ENCODE measurements at regions not wholly inside any gene's neighbourhood (a gene's known extent, or its start where the extent isn't known, plus 50 kb on each side); places are given as distances from the start of the nearest gene placed in this dataset.

DNA sequence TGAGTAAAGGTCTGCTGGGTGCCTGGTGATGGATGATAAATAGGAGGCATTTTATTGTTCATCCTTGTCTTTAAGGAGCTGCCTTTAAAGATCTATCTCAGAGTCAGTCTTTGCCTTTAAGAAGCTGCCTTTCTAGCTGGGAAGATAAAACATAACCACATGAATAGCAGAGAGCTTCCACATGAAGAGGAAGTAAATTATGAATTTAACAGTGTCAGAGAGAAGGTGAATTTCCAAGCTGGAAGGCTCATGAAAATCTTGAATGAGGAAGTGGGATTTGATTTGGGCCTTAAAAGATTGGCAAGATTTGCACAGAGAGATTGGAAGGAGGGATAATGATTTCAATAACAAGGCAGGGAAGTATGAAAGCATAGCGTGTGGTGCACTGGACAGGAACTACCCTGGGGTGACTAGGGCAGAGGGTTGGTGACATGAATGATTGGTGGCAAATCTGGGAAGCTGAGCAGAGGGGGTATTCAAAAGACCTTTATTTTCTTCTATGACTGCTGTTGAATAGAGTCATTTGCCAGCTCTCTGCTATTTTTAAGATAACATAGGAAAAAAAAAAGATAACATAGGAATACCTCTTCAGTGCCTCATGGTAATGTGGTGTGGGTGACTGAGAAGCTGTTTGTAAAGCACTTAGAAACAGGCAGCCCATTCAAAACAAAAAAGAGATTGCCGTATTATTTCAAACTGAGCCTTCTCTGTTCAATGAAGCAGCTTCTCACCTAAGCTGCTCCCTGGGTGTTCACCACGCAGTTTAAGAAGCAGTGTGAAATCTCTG, 591.6 kb downstream of the PKHD1 start:
- TF ChIP-seq, protein P1, sequence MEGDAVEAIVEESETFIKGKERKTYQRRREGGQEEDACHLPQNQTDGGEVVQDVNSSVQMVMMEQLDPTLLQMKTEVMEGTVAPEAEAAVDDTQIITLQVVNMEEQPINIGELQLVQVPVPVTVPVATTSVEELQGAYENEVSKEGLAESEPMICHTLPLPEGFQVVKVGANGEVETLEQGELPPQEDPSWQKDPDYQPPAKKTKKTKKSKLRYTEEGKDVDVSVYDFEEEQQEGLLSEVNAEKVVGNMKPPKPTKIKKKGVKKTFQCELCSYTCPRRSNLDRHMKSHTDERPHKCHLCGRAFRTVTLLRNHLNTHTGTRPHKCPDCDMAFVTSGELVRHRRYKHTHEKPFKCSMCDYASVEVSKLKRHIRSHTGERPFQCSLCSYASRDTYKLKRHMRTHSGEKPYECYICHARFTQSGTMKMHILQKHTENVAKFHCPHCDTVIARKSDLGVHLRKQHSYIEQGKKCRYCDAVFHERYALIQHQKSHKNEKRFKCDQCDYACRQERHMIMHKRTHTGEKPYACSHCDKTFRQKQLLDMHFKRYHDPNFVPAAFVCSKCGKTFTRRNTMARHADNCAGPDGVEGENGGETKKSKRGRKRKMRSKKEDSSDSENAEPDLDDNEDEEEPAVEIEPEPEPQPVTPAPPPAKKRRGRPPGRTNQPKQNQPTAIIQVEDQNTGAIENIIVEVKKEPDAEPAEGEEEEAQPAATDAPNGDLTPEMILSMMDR (IDR thresholded peaks at IDR 0.05; ENCODE audit: low read depth, low read length) = no peak
- ChIA-PET POLR2A (no interaction called here), CTCF (no interaction called here)
- Histone ChIP-seq H3K27ac (ENCODE audit: low read depth, low read length) (no peak overlapping the region), H3K27me3 (ENCODE audit: control insufficient read depth, insufficient read depth, low read length) (no peaks in the 10 kb centered on the region), H3K4me3 (ENCODE audit: low read depth, low read length) (no peak overlapping the region), H3K9me3 (ENCODE audit: control insufficient read depth, insufficient read depth, low read length) (peaks cover 18% of the 10 kb centered on the region)
- no peak for DNase-seq (ENCODE audit: low read depth, low spot score)

DNA sequence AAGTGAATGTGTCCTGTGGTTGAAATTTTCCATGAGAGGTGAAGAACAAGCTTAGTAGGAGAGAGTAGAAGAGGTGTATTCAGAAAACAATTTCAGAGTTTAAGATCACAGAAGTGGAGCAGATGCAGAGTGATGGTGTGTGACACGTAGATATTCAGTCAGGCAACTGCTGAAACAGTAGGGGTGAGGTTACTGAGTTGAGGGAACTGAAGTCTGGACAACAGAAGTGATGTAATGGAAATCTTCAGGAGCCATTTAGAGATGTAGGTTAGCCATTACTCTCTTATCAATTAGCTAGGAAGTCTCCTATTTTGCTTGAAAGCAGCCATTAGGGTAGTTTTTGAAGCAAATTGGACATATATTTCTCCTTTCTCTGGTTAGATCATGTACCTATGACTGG, 584.4 kb downstream of the PKHD1 start:
- POLR2A ChIA-PET = no interaction called here
- no peak overlapping the region for H3K4me3 ChIP-seq (ENCODE audit: low read depth, low read length)
- H3K9me3 ChIP-seq (ENCODE audit: control insufficient read depth, insufficient read depth, low read length) = peaks cover 6% of the 10 kb centered on the region
- CTCF ChIA-PET = no interaction called here
- TF ChIP-seq, protein P1 (IDR thresholded peaks at IDR 0.05; ENCODE audit: low read depth, low read length) = no peak
- no peaks in the 10 kb centered on the region for H3K27me3 ChIP-seq (ENCODE audit: control insufficient read depth, insufficient read depth, low read length)
- DNase-seq (ENCODE audit: low read depth, low spot score) = no peak
- H3K27ac ChIP-seq (ENCODE audit: low read depth, low read length) = no peak overlapping the region

DNA sequence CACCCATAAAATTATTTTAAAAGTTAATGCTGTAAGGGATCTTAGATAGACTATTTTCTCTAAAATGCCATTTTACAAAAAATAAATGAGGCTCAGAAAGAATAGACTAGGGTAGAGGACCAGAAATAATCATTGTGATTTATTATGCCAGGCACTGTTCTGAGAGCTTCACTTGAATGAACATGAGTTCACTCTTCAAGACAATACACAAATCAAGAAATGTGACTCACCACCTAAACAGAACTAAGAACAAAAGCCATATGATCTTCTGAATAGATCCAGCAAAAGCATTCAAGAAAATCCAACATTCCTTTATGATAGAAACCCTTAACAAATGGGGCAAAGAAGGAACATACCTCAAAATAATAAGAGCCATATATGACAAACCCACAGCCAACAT, 582.0 kb downstream of the PKHD1 start:
- ChIA-PET POLR2A (no interaction called here), CTCF (no interaction called here)
- Histone ChIP-seq H3K27ac (ENCODE audit: low read depth, low read length) (no peak overlapping the region), H3K27me3 (ENCODE audit: control insufficient read depth, insufficient read depth, low read length) (no peaks in the 10 kb centered on the region), H3K9me3 (ENCODE audit: control insufficient read depth, insufficient read depth, low read length) (peaks cover 9% of the 10 kb centered on the region), H3K4me3 (ENCODE audit: low read depth, low read length) (no peak overlapping the region)
- no peak for DNase-seq (ENCODE audit: low read depth, low spot score)
- TF ChIP-seq, protein P1 (IDR thresholded peaks at IDR 0.05; ENCODE audit: low read depth, low read length) = no peak

DNA sequence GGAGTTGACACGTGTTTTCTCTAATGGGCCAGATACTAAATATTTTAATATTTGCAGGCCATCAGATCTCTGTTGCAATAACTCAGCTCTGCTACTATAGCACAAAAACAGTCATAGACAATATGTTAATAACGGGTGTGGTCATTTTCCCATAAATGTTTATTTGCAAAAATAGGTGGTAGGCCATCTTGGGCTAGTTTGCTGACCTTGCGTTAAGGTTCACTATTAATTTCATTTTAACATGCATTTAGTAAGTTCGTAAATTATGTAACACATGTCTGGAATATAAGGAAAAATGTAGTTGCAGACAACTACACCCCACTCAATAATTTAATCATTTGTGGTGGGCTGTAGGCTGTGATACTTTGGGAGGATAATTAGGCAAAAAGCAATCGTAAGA, 577.8 kb downstream of the PKHD1 start:
- TF ChIP-seq, protein P1 (IDR thresholded peaks at IDR 0.05; ENCODE audit: low read depth, low read length) = no peak
- no peak for DNase-seq (ENCODE audit: low read depth, low spot score)
- peaks cover 7% of the 10 kb centered on the region for H3K9me3 ChIP-seq (ENCODE audit: control insufficient read depth, insufficient read depth, low read length)
- H3K4me3 ChIP-seq (ENCODE audit: low read depth, low read length) = no peak overlapping the region
- ChIA-PET CTCF (no interaction called here), POLR2A (no interaction called here)
- no peak overlapping the region for H3K27ac ChIP-seq (ENCODE audit: low read depth, low read length)
- no peaks in the 10 kb centered on the region for H3K27me3 ChIP-seq (ENCODE audit: control insufficient read depth, insufficient read depth, low read length)

DNA sequence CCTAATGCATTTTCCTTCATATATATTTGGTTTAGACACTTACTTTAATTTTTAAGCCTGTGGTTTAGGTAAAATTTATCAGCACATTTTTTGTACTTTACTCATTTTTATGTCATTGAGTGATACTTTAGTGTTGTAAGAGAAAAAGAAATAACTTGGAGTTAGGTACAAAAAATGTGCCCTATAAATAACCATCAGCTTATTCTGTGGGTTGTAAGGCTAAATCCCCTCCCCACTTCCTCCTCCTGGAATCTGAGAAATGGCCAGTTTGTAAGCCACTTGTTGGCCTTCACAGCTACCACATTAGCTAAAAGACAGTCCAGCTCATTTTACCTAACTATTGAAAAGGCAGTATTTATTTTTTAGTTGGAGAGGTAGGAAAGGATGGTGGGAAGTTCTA, 576.3 kb downstream of the PKHD1 start:
- ChIA-PET POLR2A (no interaction called here), CTCF (no interaction called here)
- TF ChIP-seq, protein P1 (IDR thresholded peaks at IDR 0.05; ENCODE audit: low read depth, low read length) = no peak
- Histone ChIP-seq H3K27me3 (ENCODE audit: control insufficient read depth, insufficient read depth, low read length) (no peaks in the 10 kb centered on the region), H3K9me3 (ENCODE audit: control insufficient read depth, insufficient read depth, low read length) (peaks cover 7% of the 10 kb centered on the region), H3K27ac (ENCODE audit: low read depth, low read length) (no peak overlapping the region), H3K4me3 (ENCODE audit: low read depth, low read length) (no peak overlapping the region)
- no peak for DNase-seq (ENCODE audit: low read depth, low spot score)

Data from AG04450 (cell line).